Left lobe of liver (tissue), 2 donors: ENCODE measurements at regions not wholly inside any gene's neighbourhood (a gene's known extent, or its start where the extent isn't known, plus 50 kb on each side); places are given as distances from the start of the nearest gene placed in this dataset.
"Not testable (repeated sequence)": the region's sequence is repeated elsewhere in the genome, so short reads cannot be mapped to it uniquely, and the experiment has no call there.

Experiments used
- ATAC-seq: fragments of 200-7000 bp; cut with Tn5 transposase; one replicate; pipeline ENCODE4 v1.9.1; 2020; ENCODE audit warnings: mild to moderate bottlenecking, moderate library complexity
- DNase-seq: peaks from one replicate; pipeline ENCODE4 v3.0.0-alpha.2; 2020; ENCODE audit warnings: low spot score
- donor health status: DM: no; HTN: no; CAD: no; lungs with moderate emphysema.
- donor health status: DM: no; HTN: yes; CAD: no.

DNA sequence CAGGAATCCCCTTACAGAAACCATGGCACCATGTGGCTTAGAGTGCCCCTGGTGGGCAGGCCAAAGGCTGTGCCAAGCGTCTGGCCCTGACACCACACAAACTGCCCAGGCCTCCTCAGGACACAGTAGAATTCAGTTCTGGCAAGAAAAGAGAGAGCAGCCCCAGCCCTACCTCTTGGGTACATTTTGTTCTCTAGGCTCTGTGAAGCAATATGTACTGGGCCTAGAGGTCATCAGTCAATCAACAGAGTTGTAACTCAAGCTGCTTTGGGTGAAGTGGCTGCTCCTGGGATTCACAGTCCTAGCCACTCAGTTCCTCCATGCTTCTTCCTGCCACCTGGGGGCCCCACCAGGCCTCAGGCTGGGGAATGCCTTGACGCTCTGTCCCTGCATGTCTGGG lies 158.1 kb upstream of the MAMLD1 start:
- ATAC-seq: peak; percentile 89
- DNase-seq: peak; percentile 51

DNA sequence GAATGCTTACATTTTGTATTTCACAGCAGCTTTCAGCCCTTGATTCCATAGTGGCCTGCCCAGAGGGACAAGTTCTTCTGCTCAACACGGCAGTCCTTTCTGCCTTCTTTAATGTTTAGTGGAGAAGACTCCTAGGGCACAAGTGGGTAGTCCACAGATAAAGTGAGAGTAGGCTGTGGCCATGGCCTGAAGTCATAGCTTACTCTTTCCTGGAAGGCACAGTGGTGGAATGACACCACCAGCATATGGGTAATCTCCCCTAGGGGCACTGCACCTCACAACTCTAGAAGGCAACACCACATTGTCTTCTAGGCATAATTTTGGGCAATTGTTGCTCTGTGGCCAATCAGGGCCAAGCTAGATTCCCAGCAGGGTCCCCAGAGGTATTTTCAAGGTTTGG lies 155.4 kb upstream of the MAMLD1 start:
- ATAC-seq: no peak
- no peak for DNase-seq

DNA sequence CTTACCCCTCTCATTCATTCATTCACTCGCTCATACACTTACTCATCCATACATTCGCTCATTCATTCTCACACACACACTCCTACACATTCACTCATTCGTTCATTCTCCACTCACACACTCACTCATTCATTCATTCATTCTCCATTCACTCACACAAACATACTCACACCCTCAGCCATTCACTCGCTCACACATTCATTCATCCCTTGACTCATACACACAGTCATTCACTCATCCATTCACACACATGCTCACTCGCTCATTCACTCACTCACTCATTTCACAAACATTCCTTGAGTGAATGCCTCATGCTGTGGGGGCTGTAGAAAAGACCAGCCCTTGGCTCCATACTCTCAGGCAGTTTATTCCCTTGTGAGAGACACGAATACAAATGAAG lies 151.1 kb upstream of the MAMLD1 start:
- DNase-seq: no peak
- ATAC-seq: no peak

DNA sequence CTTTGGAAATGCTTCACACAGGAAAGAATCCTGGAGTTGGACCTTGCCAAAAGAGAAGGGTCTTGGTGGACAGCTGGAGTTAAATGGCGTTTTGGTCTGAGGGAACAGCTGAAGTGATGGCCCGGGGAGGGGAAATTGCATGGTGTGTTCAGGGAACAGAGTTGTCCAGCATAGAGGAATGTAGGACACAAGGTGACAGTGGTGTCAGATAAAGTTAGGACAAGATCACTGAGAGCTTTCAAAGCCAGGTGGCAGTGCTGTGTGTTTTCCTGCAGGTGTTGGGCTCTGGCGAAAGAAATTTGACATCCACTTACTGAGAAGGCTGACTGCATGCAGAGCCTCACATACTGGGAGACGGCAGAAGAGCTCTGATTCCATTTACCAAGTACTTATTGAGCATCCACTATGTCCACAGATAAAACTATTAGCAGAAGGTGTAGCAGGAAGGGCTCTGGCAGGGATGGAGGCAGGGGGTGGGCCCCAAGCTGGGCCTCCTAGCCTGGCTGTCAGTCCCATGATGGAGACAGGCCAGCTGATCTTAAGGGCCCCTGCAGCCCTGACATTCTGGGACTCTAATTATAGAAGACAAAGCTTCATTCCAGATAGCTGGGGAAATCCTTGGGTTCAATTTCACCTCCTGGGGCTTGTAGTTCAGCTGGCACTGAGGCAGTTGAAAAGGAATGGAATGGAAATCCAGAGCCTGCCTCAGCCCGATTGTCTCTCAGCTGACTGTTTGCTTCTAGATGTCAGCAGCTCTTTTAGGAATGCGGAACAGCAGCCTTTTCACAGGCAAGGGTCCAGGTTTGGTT lies 150.2 kb upstream of the MAMLD1 start:
- ATAC-seq: peak; percentile 98
- DNase-seq: peak; percentile 48

DNA sequence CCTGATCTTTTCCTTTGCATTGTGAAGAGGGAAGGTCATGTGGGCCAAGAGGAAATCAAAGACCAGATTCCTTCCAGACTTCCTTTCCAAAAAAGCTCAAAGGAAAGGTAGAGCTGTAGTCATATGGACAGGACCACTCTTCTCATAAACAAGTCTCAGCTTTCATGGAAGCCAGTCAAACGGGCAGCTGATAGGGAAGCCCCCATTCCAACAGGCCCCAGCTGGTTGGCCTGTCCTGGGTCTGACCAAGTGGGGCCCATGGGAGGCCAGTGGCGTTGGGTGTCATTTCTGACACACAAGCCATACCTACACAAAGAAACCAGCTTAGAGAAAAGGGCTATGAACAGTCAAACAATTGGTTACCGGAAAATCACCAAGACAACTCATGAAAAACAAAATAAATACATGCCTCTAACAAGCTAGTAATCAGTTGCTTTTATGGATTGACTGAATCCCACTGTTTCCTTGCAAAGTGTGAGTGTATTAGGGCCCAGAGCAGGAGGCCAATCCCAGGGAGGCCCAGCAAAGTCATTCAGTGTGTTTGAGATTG lies 149.6 kb upstream of the MAMLD1 start:
- ATAC-seq: no peak
- DNase-seq: no peak

DNA sequence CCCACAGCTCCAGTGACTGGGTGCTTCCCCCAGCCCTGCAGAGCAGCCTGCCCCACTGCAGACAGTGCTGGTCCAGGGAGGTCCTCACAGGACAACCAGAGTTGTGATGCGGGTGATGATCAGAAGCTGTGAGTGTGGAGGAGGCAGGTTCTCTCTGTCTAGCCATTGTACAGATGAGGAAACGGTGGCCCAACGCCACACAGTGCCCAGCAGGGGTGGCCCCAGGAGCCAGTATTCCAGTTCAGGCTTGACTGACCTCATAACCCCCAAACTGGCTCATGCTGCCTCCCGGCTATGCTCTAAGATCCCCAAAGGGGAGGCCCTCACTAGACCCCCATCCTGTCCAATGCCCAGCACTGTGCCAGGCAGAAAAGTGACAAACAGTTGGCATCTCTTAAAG lies 147.1 kb upstream of the MAMLD1 start:
- ATAC-seq, DNase-seq: not testable (repeated sequence)

DNA sequence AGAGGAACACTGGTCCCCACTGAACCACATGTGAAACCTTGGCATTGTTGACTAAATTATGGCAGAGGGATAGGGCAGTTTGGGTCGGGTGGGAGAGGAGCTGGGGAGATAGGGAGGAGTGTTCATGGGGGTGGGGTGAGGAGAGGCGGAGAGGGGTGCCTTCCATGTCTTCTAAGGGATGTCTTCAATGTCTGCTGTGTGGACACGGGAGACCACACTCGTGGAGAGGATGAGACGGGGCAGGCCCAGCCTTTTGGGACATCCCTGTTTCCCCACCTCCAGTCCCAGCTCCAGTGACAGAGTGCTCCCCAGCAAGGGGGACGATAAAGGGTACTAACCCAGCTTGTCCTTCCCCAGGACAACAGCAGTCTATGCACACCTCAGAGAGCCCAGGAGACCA lies 146.4 kb upstream of the MAMLD1 start:
- ATAC-seq (no peak), DNase-seq (no peak)

DNA sequence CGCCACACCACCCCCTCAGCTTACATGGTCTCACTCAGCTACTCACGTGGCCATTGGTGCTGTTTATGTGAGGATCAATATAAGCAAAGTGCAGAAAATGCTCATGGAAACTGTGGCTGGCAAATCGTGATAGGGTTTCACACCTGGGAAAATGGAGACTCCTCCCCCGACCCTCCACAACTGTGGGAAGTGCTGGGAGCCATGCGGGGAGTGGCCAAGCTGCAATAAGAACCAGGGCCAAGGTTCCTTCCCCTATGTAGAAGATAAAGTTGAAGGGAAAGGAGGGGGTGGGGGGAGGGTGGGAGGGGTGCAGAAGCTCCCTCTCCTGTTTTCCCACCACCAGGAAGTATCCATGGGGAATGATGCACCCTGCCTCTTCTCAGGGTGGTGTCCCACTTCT lies 145.5 kb upstream of the MAMLD1 start:
- DNase-seq: no peak
- no peak for ATAC-seq

DNA sequence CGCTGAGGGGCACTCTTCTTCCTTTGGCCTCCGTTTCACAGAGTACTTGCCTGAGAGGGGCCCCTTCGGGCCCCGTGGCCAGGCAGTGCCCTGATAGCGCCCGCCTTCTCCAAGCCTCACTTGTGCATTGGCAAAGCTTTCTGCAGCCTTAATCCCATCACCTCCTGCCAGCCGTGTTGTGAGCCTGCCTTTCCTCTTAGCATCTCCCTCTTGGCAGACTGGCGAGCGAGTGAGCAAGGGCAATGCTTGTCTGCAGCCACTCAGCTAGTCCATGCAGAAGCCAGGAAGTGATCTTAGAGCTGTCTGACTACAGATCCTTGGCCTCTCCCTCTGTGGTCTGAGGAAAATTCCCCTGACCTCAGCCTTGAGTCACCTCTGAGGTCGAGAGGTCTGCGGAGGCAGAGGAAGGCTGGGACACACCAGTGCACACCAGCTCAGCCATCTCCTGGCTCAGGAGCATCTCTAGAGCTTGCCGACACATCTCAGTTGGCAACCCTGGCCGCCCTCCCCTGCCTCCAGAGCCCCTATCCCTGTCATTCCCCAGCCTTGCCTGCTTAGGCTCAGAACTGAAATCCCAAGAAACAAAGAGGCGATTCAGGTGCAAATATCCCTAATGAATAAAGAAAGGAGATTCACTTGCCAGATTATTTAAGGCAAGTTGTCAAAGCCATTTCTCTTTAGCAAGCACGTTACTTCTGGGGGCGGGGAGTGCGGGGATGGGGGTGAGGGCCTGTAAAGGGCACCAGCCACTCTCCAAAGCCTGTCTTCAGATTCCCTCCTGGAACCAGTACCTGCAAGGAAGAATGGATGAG lies 143.5 kb upstream of the MAMLD1 start:
- ATAC-seq (no peak), DNase-seq (no peak)

DNA sequence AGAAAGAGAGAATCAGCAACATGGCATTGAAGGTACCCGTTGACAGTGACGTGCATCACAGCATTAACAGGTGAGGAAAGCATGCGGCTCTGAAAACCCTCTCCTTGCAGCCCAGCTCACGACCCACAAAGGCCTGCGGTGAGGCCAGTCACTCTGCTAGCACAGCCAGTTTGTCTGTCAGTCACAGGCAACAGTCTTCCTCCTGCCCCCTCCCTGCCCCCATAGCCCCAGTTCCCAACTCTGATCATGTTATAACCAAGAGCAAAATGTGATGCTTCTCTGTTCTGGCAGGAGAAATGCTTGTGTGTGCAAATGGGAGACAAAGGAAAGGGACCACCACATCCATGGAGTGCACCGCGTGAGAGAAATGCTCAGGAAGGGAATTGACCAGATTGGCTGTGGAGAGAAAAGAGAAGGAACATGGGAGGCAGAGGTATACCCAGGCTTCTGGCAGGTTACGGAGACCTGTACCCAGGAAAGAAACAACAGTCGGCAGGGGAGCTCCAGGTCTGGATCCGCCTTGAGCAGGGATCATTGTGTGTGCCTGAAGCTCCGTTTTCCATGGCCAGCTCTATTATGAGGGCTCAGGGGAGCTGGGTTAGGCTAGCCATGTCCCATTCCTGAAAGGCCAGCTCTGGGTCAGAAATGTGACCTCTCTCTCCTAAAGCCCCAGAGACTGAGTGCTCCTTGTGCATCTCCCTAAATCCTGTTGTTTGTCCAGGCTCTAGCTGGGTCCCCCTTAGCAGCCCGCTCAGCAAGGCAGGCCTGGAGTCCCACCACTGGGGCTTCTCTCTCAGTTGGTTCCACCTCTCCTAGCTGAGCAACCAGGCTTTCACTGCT lies 139.7 kb upstream of the MAMLD1 start:
- ATAC-seq: no peak
- DNase-seq: no peak

DNA sequence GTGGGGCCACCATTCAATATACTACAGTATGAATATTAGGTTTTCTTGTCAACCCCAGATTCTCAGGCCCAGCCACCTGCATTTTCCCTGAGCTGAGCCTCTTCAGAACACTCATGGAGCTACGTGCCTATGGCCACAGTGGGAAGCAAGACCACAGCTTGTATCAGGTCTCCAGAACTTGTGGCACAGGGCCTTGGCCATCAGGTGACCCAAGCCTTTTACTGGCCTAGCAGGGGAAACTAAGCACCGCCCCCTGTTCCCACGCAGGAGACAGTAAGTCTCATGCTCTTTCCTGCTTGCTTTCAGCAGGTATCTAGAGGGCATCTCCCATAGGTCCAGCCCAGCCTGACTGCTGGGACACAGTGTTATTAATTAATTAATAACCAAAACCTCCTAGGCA lies 138.4 kb upstream of the MAMLD1 start:
- ATAC-seq: no peak
- no peak for DNase-seq

DNA sequence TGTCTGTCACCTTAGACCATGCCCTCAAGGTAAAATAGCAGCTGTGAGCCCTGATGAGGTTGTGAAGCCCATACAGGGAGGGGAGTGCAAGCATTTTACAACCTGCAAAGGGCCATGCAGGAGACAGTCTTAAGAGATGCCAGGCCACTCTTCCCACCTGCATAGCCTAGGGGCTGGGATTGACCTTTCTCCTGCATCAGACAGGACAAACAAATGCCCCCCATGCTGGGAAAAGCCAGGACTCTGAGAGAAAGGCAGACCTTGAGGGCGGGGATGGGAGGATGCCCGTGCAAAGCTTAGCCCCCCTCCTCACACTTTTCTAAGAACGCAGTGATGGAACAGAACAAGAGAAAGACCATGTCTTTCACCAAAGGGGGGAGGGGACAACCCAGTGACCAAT lies 137.9 kb upstream of the MAMLD1 start:
- DNase-seq (no peak), ATAC-seq (no peak)

DNA sequence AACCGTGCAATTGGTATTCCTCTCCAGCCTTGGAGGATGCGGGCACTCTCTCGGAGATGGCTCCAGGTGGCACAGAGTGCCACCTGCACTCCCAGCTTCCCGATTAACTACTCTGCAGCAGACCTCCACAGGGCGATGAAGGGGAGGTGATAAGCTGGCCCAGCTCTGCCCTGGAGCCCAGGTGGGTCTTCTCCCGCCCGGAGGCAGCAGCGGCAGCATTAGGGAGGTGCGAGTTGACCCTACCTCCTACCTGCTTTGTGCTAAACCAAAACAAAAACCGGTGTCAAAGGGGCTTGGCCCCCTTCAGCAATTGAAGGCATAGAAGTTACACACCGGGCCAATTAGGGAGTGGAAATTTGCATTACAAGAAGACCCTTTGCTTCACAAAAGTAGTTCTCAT lies 137.4 kb upstream of the MAMLD1 start:
- ATAC-seq (no peak), DNase-seq (no peak)

DNA sequence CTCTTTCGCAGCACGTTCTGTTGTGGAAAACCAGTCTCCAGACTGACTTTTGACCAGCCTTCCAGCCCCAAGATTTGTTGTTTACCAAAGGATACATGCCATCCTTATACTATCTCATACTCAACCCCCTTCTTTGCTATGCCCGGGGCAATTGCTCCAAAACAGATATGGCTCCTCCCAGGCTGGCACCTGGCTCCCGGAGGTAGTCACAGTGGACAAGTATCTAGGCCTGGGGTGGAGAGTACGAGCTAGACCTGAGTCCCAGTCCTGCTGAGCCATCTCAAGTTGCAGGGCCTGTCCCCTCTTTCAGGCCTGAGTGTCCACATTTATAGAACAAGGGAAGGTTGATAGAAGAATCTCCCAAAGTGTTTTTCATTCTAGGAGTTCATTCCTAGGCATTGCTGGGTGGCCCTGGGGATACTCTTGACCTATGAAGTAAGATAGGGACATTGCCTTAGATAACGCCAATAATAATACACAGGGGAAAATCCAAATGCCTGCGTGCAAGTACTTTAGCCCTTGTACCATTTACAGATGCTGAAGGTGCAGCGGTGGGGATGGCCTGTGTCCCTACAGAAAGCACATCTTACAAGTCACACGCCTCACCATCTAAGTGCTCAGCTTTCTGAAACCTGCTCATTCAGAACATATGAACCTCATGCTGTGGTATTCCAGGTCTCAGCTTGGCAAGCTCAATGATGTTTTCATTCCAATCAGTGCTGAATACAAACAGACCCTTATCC lies 136.7 kb upstream of the MAMLD1 start:
- ATAC-seq (no peak), DNase-seq (no peak)

DNA sequence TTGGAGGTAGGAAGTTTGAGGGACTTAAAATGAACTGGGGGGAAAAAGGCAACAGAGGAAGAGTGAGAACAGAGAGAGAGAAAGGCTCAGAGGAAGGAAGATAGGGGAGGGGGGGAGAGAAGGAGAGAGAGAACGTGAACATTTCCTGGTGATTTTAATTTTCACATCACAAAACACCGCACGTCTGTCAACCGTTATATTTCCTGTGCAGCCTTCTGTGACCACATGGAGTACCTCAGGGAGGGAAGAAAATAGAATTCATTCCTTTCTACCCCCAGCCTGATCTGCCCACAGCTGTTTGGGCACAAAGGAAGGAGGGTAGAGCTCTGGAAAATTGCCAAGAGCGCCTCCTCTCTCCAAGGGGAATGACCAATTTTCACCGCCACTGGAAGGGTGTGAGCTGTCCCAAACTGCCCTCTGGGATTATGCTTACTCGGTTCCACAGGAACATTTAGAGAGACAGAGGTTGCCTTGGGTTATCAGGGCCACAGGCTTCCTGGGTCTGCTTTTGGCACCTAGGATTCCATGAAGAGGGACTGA lies 135.7 kb upstream of the MAMLD1 start:
- ATAC-seq (no peak), DNase-seq (no peak)

DNA sequence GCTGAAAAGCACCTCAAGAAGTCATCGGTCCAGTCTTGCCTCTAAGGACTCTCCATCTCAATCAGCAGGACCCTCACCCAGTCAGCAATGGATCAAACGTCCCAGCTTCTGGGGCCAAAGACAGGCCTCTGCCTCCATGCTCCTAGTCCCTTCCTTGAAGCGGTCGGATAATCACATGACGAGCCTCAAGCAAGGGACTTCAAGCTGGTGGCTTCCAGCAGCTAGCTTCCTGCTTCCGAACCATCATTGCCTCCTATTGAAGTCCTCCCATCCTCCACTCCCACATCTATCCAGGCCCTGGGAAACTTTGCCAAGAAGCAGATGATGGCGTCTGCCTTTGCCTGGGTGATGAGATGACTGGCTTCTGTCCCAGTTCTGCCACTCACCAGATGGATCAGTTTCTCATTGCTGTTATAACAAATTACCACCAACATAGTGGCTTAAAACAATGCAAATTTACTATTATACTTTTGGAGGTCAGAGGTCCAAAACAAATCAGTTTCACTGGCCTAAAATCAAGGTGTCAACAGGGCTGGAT lies 135.2 kb upstream of the MAMLD1 start:
- ATAC-seq: no peak
- DNase-seq: no peak

DNA sequence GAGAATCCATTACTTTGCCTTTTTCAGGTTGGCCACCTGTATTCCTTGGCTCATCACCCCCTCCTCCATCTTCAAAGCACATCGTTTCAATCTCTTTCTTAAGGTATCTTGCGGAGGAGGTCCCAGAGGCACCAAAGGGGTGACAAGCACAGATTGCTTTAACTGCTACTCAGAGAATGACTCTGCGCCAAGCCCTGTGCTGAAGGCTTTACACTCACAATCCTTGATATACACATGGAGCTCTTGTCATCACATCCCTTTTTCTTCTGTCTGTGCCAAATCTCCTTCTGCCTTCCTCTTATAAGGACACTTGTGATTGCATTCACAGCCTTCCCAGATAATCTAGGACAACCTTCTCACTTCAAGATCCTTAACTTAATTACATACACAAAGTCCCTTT lies 134.7 kb upstream of the MAMLD1 start:
- no peak for DNase-seq

DNA sequence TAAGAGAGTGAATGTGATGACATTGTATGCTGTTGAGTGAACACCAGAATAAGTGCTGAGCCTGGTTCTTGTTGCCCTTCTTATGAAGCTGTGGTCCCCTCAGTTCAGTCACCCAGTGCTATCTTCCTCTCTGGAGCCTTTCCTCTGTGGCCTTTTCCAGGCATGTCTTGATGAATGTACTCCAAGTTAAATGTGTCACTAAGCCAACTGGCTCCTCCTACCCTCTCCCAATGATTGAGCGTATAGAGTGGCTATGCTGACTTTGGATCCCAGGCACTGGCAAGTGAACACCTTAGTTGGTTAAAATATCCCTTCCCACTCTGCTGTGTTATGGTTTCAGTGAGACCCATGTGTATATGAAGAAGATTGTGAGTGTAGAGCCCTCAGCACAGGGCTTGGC lies 134.1 kb upstream of the MAMLD1 start:
- ATAC-seq (no peak), DNase-seq (no peak)

More for the DNA sequence above, 134.7 kb upstream of the MAMLD1 start:
- ATAC-seq: no peak

DNA sequence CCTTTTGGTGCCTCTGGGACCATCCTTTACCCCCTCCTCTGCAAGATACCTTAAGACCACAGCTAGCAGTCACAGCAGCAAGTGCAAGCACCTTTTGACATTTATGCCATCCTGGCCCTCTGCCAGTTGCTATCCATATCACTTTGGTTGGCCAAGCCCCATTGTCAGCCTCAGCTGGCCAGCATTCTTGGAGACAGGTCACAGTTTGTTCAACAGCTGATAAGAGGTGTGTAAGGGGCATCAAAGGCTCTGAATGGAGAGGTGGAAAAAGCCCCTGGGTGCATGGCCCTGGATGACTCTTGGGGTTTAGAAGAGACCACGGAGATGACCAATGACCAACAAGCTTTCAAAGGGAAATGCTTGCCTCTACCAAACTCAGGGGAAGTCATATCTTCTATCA lies 133.6 kb upstream of the MAMLD1 start:
- no peak for DNase-seq
- no peak for ATAC-seq

DNA sequence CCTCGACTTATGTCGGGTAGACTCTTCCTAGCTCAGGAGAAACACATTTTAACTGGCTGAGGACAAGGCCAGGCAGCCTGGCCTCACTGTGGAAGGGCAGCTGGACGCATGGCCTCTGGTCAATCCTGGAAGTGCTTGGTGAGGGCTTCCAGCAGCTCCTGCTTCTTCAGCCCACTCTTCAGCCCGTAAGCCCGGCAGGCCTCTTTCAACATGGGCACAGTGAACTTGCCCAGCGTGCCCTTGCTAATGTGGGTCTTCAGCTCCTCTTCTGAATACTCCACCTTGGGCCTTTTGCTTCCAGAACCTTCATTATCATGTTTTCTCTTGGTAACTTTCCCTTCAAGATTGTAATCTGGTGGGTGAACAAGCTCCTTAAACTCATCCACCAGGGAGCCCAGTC lies 132.2 kb upstream of the MAMLD1 start:
- ATAC-seq, DNase-seq: not testable (repeated sequence)
